Testis (tissue), 2 donors: ENCODE measurements at regions not wholly inside any gene's neighbourhood (a gene's known extent, or its start where the extent isn't known, plus 50 kb on each side); places are given as distances from the start of the nearest gene placed in this dataset.

Experiments used
- CTCF ChIP-seq, 3 experiments: fragments of 450-650 bp in 2 of 3; fragments of 200-600 bp in 1 of 3; sonication (generic) in 1 of 3; IDR thresholded peaks; one replicate each; pipeline ENCODE4 v1.5.1; 2016 to 2019; ENCODE audit warnings: antibody characterized with exemption in 3 of 3, mild to moderate bottlenecking in 2 of 3, moderate library complexity in 1 of 3
- POLR2A ChIP-seq: fragments of 450-650 bp; IDR thresholded peaks from one replicate; pipeline ENCODE4 v1.6.1; 2017; ENCODE audit warnings: antibody characterized with exemption, mild to moderate bottlenecking, moderate library complexity

GRCh38 chr1:83024251-83024767 lies 974.6 kb downstream of the TTLL7 start:
- TF ChIP-seq CTCF (IDR thresholded peaks at IDR 0.05) (no peak), POLR2A (no peak)
